BLaER1 treated with 17β-estradiol and CSF1 and Interleukin-3, amounts not matched to agents 10 nM and 100 nM (cell line): ENCODE measurements at regions not wholly inside any gene's neighbourhood (a gene's known extent, or its start where the extent isn't known, plus 50 kb on each side); places are given as distances from the start of the nearest gene placed in this dataset.
"Not testable (repeated sequence)": the region's sequence is repeated elsewhere in the genome, so short reads cannot be mapped to it uniquely, and the experiment has no call there.

Source experiments
- H3K27ac ChIP-seq, 11 experiments: shearing (Covaris generic); formaldehyde crosslinking; 2 replicates each; pipeline ENCODE4 v1.8.1; 2022
- H3K27me3 ChIP-seq, 11 experiments: shearing (Covaris generic); formaldehyde crosslinking; 2 replicates each; pipeline ENCODE4 v1.8.1; 2022
- H3K36me3 ChIP-seq, 11 experiments: shearing (Covaris generic); formaldehyde crosslinking; 2 replicates each; pipeline ENCODE4 v1.8.1; 2022
- H3K4me1 ChIP-seq, 10 experiments: shearing (Covaris generic); formaldehyde crosslinking; 2 replicates each; pipeline ENCODE4 v1.8.1; 2022
- H3K4me2 ChIP-seq, 11 experiments: shearing (Covaris generic); formaldehyde crosslinking; 2 replicates each; pipeline ENCODE4 v1.8.1; 2022
- H3K4me3 ChIP-seq, 10 experiments: shearing (Covaris generic); formaldehyde crosslinking; 2 replicates each; pipeline ENCODE4 v1.8.1; 2022
- H3K9ac ChIP-seq, 11 experiments: shearing (Covaris generic); formaldehyde crosslinking; 2 replicates each; pipeline ENCODE4 v1.8.1; 2022
- H3K9me3 ChIP-seq, 11 experiments: shearing (Covaris generic); formaldehyde crosslinking; replicated peaks in 1 of 11; 2 replicates each; pipeline ENCODE4 v1.8.1; 2022
- H4K20me1 ChIP-seq, 11 experiments: shearing (Covaris generic); formaldehyde crosslinking; 2 replicates each; pipeline ENCODE4 v1.8.1; 2022
- Cebpa-rat ChIP-seq, 11 experiments: shearing (Covaris generic); IDR thresholded peaks; 2 replicates each; pipeline ENCODE4 v1.8.1; 2022

DNA sequence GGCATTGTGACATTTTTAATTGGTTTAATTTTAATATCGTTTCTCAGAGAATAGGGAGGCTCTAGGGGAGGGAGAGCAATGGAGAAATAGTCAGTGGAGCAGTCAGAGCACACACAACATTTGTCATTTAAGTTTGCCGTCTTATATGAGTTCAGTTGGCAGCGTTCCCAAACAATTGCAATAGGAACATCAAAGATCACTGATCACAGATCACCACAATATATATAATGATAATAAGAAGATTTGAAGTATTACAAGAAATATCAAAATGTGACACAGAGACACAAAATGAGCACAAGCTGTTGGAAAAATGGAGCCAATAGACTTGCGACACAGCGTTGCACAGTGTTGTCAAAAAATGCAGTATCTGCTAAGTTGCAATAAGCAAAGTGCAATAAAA is 303.7 kb downstream of the CDH19 start:
- Histone ChIP-seq H3K4me3 (no peak overlapping the region), H3K4me2 (no peak overlapping the region), H3K27me3 (no peaks in the 10 kb centered on the region), H3K4me1 (no peaks in the 10 kb centered on the region), H3K9ac (no peak overlapping the region), H3K9me3 (no peaks in the 10 kb centered on the region), H3K27ac (no peak overlapping the region), H4K20me1 (no peaks in the 10 kb centered on the region), H3K36me3 (no peaks in the 10 kb centered on the region)
- TF ChIP-seq Cebpa-rat (IDR thresholded peaks at IDR 0.05) = no peak

DNA sequence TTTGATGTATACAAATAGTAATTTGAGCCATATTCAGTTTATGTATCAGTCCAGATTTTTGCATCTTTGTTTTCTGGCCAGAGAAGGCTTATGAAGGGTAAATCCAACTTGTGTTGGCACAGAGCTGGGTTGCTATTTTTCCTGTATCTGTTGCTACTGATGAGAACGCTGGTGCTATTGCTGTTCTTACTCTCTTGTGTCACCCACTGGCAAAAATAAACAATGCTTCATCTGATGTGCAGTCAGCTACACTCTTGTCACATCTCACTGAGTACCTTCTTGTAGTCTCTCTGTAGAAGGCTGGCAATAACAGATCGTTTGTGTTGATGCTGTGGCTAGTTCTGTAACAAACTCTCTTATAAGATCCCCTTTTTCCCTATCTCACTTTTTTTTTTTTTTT is 323.4 kb downstream of the CDH19 start:
- Histone ChIP-seq H3K27ac (no peak overlapping the region), H3K9me3 (peaks cover 0 to under 1% (median 0%) of the 10 kb centered on the region in 11 experiments; a peak in 1 of 22 replicates)
- no peak for TF ChIP-seq Cebpa-rat (IDR thresholded peaks at IDR 0.05)

DNA sequence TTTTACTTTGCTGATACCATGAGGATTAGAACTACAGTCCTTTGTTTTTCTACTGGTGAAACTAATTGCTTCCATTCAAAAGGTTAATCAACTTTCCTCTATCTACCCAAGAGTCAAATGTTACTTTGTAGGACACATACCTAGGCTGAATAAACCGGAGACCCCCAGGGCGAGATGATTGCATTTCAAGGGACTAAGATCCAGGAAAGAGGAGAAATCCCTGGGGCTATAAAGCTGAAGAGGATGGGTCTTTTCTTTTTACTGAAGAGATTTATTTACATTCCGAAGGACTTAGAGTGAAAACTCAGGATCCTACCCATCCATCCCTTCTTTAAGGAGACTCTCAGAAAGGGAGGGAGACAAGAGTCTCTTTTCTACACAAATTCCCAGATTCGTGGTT is 331.9 kb downstream of the CDH19 start:
- Histone ChIP-seq H3K9me3 (peaks cover 8 to 24% (median 15%) of the 10 kb centered on the region in 11 experiments; a peak in 18 of 22 replicates), H3K9ac (no peak overlapping the region), H4K20me1 (no peaks in the 10 kb centered on the region), H3K27me3 (no peaks in the 10 kb centered on the region), H3K36me3 (no peaks in the 10 kb centered on the region), H3K4me1 (no peaks in the 10 kb centered on the region), H3K4me2 (no peak overlapping the region), H3K27ac (no peak overlapping the region), H3K4me3 (no peak overlapping the region)
- TF ChIP-seq Cebpa-rat (IDR thresholded peaks at IDR 0.05) = no peak

More for the DNA sequence above, 323.4 kb downstream of the CDH19 start:
- Histone ChIP-seq H3K36me3 (no peaks in the 10 kb centered on the region), H3K4me2 (no peak overlapping the region), H4K20me1 (no peaks in the 10 kb centered on the region), H3K4me3 (no peak overlapping the region), H3K9ac (no peak overlapping the region), H3K4me1 (no peaks in the 10 kb centered on the region), H3K27me3 (no peaks in the 10 kb centered on the region)

DNA sequence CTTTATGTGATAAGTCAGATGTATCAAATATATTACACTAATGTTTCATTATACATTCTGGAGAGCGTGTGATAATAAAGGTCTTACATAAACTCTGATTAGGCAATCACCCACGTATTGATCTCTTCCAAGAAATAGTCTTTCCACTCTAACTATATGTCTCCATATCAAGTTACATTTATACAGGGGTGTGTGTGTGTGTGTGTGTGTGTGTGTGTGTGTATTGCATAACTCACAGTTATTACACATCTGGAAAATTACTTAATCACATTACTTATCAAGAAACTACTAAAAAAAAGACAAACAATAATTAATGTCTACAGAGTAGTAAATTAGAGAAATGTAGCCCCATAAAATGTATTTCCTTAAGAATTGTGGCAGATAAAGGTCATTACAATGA is 339.8 kb downstream of the CDH19 start:
- Histone ChIP-seq H3K9ac (no peak overlapping the region), H4K20me1 (no peaks in the 10 kb centered on the region), H3K9me3 (peaks cover 0 to 13% (median 8%) of the 10 kb centered on the region in 11 experiments; a peak in 14 of 22 replicates), H3K27ac (no peak overlapping the region), H3K4me3 (no peak overlapping the region), H3K36me3 (no peaks in the 10 kb centered on the region), H3K27me3 (no peaks in the 10 kb centered on the region), H3K4me2 (no peak overlapping the region), H3K4me1 (no peaks in the 10 kb centered on the region)
- TF ChIP-seq Cebpa-rat (IDR thresholded peaks at IDR 0.05) = no peak

DNA sequence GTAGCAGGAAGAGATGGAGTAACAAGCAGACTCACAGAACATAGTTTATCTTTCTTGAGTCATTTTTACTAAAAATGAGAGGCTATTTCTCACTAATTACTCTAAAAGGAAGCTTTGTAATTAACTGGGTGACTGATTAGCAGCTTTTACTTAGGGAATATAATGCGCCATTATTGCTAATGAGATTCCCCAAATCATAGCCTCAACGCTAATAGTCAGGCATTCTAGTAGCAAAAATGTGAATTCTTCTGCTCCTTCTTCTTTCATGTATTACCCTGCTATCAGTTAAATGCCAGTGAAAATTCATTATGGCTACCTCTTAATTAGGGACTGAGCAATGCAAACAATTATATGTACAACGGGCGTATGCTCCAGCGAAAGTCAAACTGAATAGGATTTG is 349.8 kb downstream of the CDH19 start:
- Histone ChIP-seq H3K4me3 (no peak overlapping the region), H3K27me3 (no peaks in the 10 kb centered on the region), H3K9me3 (no peaks in the 10 kb centered on the region), H3K4me1 (no peaks in the 10 kb centered on the region), H3K27ac (no peak overlapping the region), H3K36me3 (no peaks in the 10 kb centered on the region), H3K4me2 (no peak overlapping the region), H3K9ac (no peak overlapping the region), H4K20me1 (no peaks in the 10 kb centered on the region)
- no peak for TF ChIP-seq Cebpa-rat (IDR thresholded peaks at IDR 0.05)

DNA sequence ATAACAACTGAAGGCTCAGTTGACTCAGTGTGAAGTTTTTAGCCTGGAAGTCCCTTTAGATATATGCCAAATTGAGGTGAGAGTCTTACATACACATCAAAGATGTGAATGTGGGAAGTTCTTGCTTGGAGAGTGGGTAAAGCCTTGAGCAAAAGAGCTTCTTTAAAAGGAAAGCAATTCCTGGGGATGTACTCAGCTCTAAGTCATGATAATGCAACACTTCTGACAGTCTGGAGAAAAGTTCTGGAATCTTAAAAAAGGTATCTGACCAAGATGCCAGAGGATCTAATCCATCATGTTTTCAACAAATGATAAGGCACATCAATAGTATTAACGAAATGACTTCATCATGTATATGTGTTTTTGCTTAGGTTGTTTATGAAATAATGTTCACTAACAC is 351.2 kb downstream of the CDH19 start:
- no peak for TF ChIP-seq Cebpa-rat (IDR thresholded peaks at IDR 0.05)
- no peak overlapping the region for H3K4me3 ChIP-seq
- no peaks in the 10 kb centered on the region for H3K36me3 ChIP-seq
- H3K27me3 ChIP-seq = no peaks in the 10 kb centered on the region
- H3K4me1 ChIP-seq = no peaks in the 10 kb centered on the region
- no peaks in the 10 kb centered on the region for H3K9me3 ChIP-seq
- no peak overlapping the region for H3K9ac ChIP-seq
- H4K20me1 ChIP-seq = no peaks in the 10 kb centered on the region
- H3K27ac ChIP-seq = no peak overlapping the region
- H3K4me2 ChIP-seq = no peak overlapping the region

DNA sequence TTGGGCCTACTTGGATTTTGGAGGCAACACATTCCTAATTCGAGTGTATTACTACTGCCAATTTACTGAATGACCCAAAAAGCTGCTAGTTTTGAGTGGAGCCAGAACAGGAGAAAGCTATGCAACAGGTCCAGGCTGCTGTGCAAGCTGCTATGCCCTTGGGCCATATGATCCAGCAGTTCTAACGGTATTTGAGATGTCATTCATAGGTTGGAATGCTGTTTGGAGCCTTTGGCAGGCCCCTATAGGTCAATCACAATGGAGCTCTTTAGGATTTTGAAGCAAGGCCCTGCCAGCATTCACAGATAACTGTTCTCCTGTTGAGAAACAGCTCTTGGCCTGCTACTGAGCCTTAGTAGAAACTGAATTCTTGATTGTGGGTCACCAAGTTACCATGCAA is 368.7 kb downstream of the CDH19 start:
- Histone ChIP-seq H3K9ac (no peak overlapping the region), H3K9me3 (no peaks in the 10 kb centered on the region), H3K36me3 (no peaks in the 10 kb centered on the region), H3K4me3 (no peak overlapping the region), H3K4me2 (no peak overlapping the region), H3K4me1 (0 out of 20 replicates have a peak, but pooled peaks cover 0 to 4% (median 0%) of the 10 kb centered on the region in 10 experiments), H4K20me1 (no peaks in the 10 kb centered on the region), H3K27ac (no peak overlapping the region), H3K27me3 (no peaks in the 10 kb centered on the region)
- no peak for TF ChIP-seq Cebpa-rat (IDR thresholded peaks at IDR 0.05)

DNA sequence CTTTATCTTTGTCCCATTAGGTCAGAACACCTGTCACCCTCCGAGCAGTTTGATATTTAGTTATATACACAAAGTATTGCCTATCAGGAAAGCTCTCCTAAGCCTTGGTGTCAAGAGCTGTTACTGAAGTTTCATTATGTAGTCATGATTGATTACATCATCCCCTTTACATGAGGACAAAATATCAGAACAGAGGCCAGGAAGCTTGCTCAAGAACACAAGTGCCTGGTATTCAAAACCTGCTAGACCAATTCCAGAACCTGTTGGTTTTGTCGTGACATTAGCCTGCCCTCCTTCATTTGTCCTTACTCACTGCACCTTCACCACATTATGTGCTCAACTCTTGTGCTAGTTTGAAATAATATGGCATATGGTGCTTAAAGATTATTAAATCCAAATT is 377.1 kb downstream of the CDH19 start:
- Histone ChIP-seq H3K27me3 (no peaks in the 10 kb centered on the region), H3K9me3 (no peaks in the 10 kb centered on the region), H3K9ac (no peak overlapping the region), H3K36me3 (no peaks in the 10 kb centered on the region), H3K4me2 (no peak overlapping the region), H4K20me1 (no peaks in the 10 kb centered on the region), H3K27ac (no peak overlapping the region), H3K4me1 (0 out of 20 replicates have a peak, but pooled peaks cover 0 to 4% (median 0%) of the 10 kb centered on the region in 10 experiments), H3K4me3 (no peak overlapping the region)
- TF ChIP-seq Cebpa-rat (IDR thresholded peaks at IDR 0.05) = no peak

DNA sequence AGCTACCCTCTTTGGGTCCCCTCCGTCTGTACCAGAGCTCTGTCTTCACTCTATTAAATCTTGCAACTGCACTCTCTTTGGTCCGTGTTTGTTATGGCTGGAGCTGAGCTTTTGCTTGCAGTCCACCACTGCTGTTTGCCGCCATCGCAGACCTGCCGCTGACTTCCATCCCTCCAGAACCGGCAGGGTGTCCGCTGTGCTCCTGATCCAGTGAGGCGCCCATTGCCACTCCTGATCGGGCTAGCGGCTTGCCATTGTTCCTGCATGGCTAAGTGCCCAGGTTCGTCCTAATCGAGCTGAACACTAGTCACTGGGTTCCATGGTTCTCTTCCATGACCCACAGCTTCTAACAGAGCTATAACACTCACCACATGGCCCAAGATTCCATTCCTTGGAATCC is 380.6 kb downstream of the CDH19 start:
- not testable (repeated sequence) for H3K4me2 ChIP-seq, H3K9ac ChIP-seq, H3K4me3 ChIP-seq, H3K27me3 ChIP-seq, H3K27ac ChIP-seq, H3K4me1 ChIP-seq, H3K9me3 ChIP-seq, H4K20me1 ChIP-seq, H3K36me3 ChIP-seq

DNA sequence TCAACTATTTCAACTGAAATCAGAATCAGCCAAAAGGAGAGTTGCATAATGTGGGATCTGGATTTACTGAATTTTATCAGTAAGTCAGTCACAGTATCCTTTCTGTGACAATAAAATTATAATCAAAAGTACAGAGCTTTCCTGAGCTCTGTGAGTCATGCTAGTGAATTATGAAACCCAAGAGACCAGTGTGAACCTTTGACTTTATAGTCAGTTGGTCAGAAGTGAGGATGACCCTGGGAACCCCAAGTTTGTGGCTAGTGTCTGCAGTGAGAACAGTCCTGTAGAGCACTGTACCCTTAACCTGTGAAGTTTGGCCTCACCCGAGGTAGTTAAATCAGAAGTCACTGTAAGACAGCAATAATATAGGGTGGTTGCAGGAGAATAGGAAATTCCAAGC is 381.7 kb downstream of the CDH19 start:
- Histone ChIP-seq H3K36me3 (no peaks in the 10 kb centered on the region), H3K9me3 (no peaks in the 10 kb centered on the region), H3K4me1 (no peaks in the 10 kb centered on the region), H4K20me1 (no peaks in the 10 kb centered on the region), H3K4me2 (no peak overlapping the region), H3K9ac (no peak overlapping the region), H3K4me3 (no peak overlapping the region), H3K27ac (no peak overlapping the region), H3K27me3 (no peaks in the 10 kb centered on the region)
- TF ChIP-seq Cebpa-rat (IDR thresholded peaks at IDR 0.05) = no peak

DNA sequence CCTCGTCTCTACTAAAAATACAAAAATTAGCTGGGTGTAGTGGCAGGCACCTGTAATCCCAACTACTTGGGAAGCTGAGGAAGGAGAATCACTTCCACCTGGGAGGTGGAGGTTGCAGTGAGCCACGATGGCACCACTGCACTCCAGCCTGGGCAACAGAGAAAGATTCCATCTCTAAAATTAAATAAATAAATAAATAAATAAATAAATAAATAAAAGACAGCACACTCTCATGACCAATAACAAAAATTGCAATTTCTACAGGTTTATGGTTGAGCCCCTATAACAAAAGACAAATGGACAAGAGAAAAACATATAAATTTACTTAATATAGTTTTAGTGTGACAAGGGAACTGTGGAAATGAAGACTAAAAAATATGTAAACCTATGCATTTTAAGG is 384.1 kb downstream of the CDH19 start:
- Histone ChIP-seq H3K9ac (no peak overlapping the region), H3K4me3 (no peak overlapping the region), H3K9me3 (peaks cover 0 to 2% (median 0%) of the 10 kb centered on the region in 11 experiments; a peak in 2 of 22 replicates), H3K4me2 (no peak overlapping the region), H3K4me1 (no peaks in the 10 kb centered on the region), H3K27ac (no peak overlapping the region), H3K27me3 (no peaks in the 10 kb centered on the region), H3K36me3 (no peaks in the 10 kb centered on the region), H4K20me1 (no peaks in the 10 kb centered on the region)
- TF ChIP-seq Cebpa-rat (IDR thresholded peaks at IDR 0.05) = no peak
